ENCODE measurements at regions not wholly inside any gene's neighbourhood (a gene's known extent, or its start where the extent isn't known, plus 50 kb on each side); places are given as distances from the start of the nearest gene placed in this dataset.

DNA sequence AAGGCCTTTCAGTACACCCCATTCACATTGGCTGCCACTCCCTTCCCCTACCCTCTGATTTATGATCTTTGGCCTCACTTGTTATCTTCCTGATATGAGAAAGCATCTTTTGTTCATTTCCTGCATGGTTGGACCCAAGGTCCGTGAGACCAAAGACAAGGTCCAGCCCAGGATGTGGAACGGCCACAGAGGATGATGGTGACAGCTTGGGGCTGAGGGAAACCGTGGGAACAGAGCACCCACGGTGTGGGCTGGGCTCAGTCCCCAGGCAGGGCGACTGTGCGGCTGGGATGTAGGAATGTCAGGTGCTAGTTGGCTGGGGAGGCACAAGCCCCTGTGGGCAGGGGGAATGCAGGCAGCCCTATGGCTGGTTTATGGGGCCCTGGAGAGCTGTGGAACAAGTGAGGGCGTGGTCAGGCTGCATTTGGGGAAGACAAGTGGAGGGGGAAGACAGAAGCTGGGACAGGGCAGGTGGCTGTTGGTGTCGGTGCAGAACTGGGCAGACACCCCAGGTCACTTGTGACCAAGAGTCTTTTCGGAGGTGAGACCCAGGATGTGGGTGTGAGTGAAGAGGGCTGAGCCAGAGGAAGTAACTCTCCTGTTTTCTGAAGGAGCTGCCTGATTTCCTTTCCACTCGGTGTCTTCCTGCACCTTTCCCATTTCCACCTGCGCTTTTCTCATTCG, 51.7 kb upstream of the IGFBP3 start:
- no peaks in the 10 kb centered on the region for H3K79me2 ChIP-seq (ENCODE audit: insufficient read depth, low read depth, low read length)
- TF ChIP-seq EZH2phosphoT487 (IDR thresholded peaks at IDR 0.05; ENCODE audit: borderline replicate concordance, low read depth, low read length), result no peak
- TF ChIP-seq CTCF (conservative IDR thresholded peaks at IDR 0.05; ENCODE audit: low read length), result no peak
- DNase-seq (ENCODE audit: low spot score), result no peak
- no peak overlapping the region for H3K4me3 ChIP-seq (ENCODE audit: low read depth, low read length, poor library complexity, severe bottlenecking)
- no peaks in the 10 kb centered on the region for H4K20me1 ChIP-seq (ENCODE audit: insufficient read depth, low read length)
- no peaks in the 10 kb centered on the region for H3K36me3 ChIP-seq (ENCODE audit: insufficient read depth, low read length)
- ChIA-PET CTCF (ENCODE audit: unreplicated experiment) (no interaction called here), POLR2A (no interaction called here)
- no TSS peak for BruUV-seq (replicated peaks)
- no peak overlapping the region for H3K27ac ChIP-seq (ENCODE audit: low read depth, low read length, poor library complexity, severe bottlenecking)
- H3K9me3 ChIP-seq (ENCODE audit: low read length), result no peaks in the 10 kb centered on the region
- H3K4me2 ChIP-seq (ENCODE audit: low read length), result no peak overlapping the region
- H3K9me2 ChIP-seq (ENCODE audit: insufficient read depth, low read length), result no peaks in the 10 kb centered on the region
- H2AFZ ChIP-seq (ENCODE audit: low read length), result no peak overlapping the region
- intact Hi-C loops (cut with micrococcal nuclease; ENCODE audit: unreplicated experiment), result no loop called here
- no peaks in the 10 kb centered on the region for H3K4me1 ChIP-seq (ENCODE audit: insufficient read depth, low read length, poor library complexity, severe bottlenecking)

GRCh38 chr7:45971661-45972175, 50.6 kb upstream of the IGFBP3 start:
- no peaks in the 10 kb centered on the region for H3K79me2 ChIP-seq (ENCODE audit: insufficient read depth, low read depth, low read length)
- no peak overlapping the region for H3K27ac ChIP-seq (ENCODE audit: low read depth, low read length, poor library complexity, severe bottlenecking)
- no peaks in the 10 kb centered on the region for H4K20me1 ChIP-seq (ENCODE audit: insufficient read depth, low read length)
- H3K9me2 ChIP-seq (ENCODE audit: insufficient read depth, low read length), result no peaks in the 10 kb centered on the region
- H3K9me3 ChIP-seq (ENCODE audit: low read length), result no peaks in the 10 kb centered on the region
- no TSS peak for BruUV-seq (replicated peaks)
- no peaks in the 10 kb centered on the region for H3K36me3 ChIP-seq (ENCODE audit: insufficient read depth, low read length)
- ChIA-PET CTCF (ENCODE audit: unreplicated experiment) (no interaction called here), POLR2A (interaction anchor here (0.6 to 1.3 kb wide), 2 partner anchors 23 to 531 kb away, joined by 3 read pairs; no protein-coding TSS in a partner anchor)
- H3K4me3 ChIP-seq (ENCODE audit: low read depth, low read length, poor library complexity, severe bottlenecking), result no peak overlapping the region
- no peak for DNase-seq (ENCODE audit: low spot score)
- no peak overlapping the region for H3K4me2 ChIP-seq (ENCODE audit: low read length)
- TF ChIP-seq EZH2phosphoT487 (IDR thresholded peaks at IDR 0.05; ENCODE audit: borderline replicate concordance, low read depth, low read length), result no peak
- intact Hi-C loops (cut with micrococcal nuclease; ENCODE audit: unreplicated experiment), result no loop called here
- H3K4me1 ChIP-seq (ENCODE audit: insufficient read depth, low read length, poor library complexity, severe bottlenecking), result no peaks in the 10 kb centered on the region
- H2AFZ ChIP-seq (ENCODE audit: low read length), result no peak overlapping the region

GRCh38 chr7:45971171-45971570, 50.1 kb upstream of the IGFBP3 start:
- ChIA-PET POLR2A (interaction anchor here (1.3 kb wide), 1 partner anchor 24 kb away, joined by 3 read pairs; no protein-coding TSS in a partner anchor), CTCF (ENCODE audit: unreplicated experiment) (no interaction called here)
- no peaks in the 10 kb centered on the region for H3K36me3 ChIP-seq (ENCODE audit: insufficient read depth, low read length)
- H3K4me1 ChIP-seq (ENCODE audit: insufficient read depth, low read length, poor library complexity, severe bottlenecking), result no peaks in the 10 kb centered on the region
- intact Hi-C loops (cut with micrococcal nuclease; ENCODE audit: unreplicated experiment), result no loop called here
- no peak overlapping the region for H3K4me3 ChIP-seq (ENCODE audit: low read depth, low read length, poor library complexity, severe bottlenecking)
- H3K9me3 ChIP-seq (ENCODE audit: low read length), result no peaks in the 10 kb centered on the region
- no peaks in the 10 kb centered on the region for H4K20me1 ChIP-seq (ENCODE audit: insufficient read depth, low read length)
- H2AFZ ChIP-seq (ENCODE audit: low read length), result no peak overlapping the region
- H3K79me2 ChIP-seq (ENCODE audit: insufficient read depth, low read depth, low read length), result no peaks in the 10 kb centered on the region
- H3K4me2 ChIP-seq (ENCODE audit: low read length), result no peak overlapping the region
- H3K27ac ChIP-seq (ENCODE audit: low read depth, low read length, poor library complexity, severe bottlenecking), result no peak overlapping the region
- TF ChIP-seq EZH2phosphoT487 (IDR thresholded peaks at IDR 0.05; ENCODE audit: borderline replicate concordance, low read depth, low read length) (no peak), CTCF (conservative IDR thresholded peaks at IDR 0.05; ENCODE audit: low read length) (no peak)
- no peaks in the 10 kb centered on the region for H3K9me2 ChIP-seq (ENCODE audit: insufficient read depth, low read length)
- no TSS peak for BruUV-seq (replicated peaks)
- DNase-seq (ENCODE audit: low spot score), result no peak
